A549 (cell line): ENCODE measurements at regions not wholly inside any gene's neighbourhood (a gene's known extent, or its start where the extent isn't known, plus 50 kb on each side); places are given as distances from the start of the nearest gene placed in this dataset.

Experiments used
- ATAC-seq, 2 experiments: fragments of 200-7000 bp in 1 of 2; fragments of >200 bp in 1 of 2; cut with Nextera tagmentation in 1 of 2; cut with Tn5 transposase in 1 of 2; 3 replicates each; pipeline versions ENCODE4 v1.8.0 to v1.9.1; 2018 to 2020; ENCODE audit warnings: mild to moderate bottlenecking in 1 of 2, moderate library complexity in 1 of 2
- CTCF ChIA-PET: fragments of 300-600 bp; sonication (Branson Sonifier 250); formaldehyde crosslinking; extraction: SDS; loops from one replicate; lab custom pipeline; 2021; ENCODE audit warnings: antibody characterized with exemption, inconsistent platforms; lab: Yijun Ruan, JAX
- POLR2A ChIA-PET: fragments of 350-600 bp; formaldehyde crosslinking; extraction: SDS; loops from one replicate; lab custom pipeline; 2021; ENCODE audit warnings: antibody characterized with exemption, inconsistent platforms; lab: Yijun Ruan, JAX
- DNase-seq, 2 experiments: peaks; one replicate each; pipeline versions ENCODE4 v3.0.0 to v3.0.0-alpha.2; 2011 to 2016; ENCODE audit warnings: low read depth in 1 of 2, low spot score in 1 of 2
- FAIRE-seq: peaks from 2 replicates; lab custom pipeline; 2011; peaks lifted over from hg19 to GRCh38; lab: Jason Lieb, UNC
- H3K27ac ChIP-seq, 2 experiments: fragments of >200 bp; sonication (Bioruptor Twin); formaldehyde crosslinking; 3 replicates each; pipeline ENCODE4 v1.5.1; 2016 to 2017
- H3K4me1 ChIP-seq: fragments of >200 bp; sonication (Bioruptor Twin); formaldehyde crosslinking; 3 replicates; pipeline ENCODE4 v1.6.1; 2016
- H3K4me2 ChIP-seq: fragments of >200 bp; sonication (Bioruptor Twin); formaldehyde crosslinking; 3 replicates; pipeline ENCODE4 v1.6.1; 2016
- H3K4me3 ChIP-seq: fragments of >200 bp; sonication (Bioruptor Twin); formaldehyde crosslinking; 3 replicates; pipeline ENCODE4 v1.5.1; 2016
- H3K9me3 ChIP-seq: fragments of >200 bp; sonication (Bioruptor Twin); formaldehyde crosslinking; 3 replicates; pipeline ENCODE4 v1.6.1; 2016
- BCL3 ChIP-seq: fragments of >200 bp; sonication (Bioruptor Twin); formaldehyde crosslinking; IDR thresholded peaks from 3 replicates; pipeline ENCODE4 v1.6.1; 2016
- BHLHE40 ChIP-seq: IDR thresholded peaks from 2 replicates; pipeline ENCODE4 v1.6.1; 2012; ENCODE audit warnings: low read depth, low read length, inconsistent platforms
- CBX2 ChIP-seq: fragments of 200-600 bp; sonication (generic); IDR thresholded peaks from 2 replicates; pipeline ENCODE4 v1.6.1; 2016; ENCODE audit warnings: low read depth, mild to moderate bottlenecking, borderline replicate concordance
- CEBPB ChIP-seq, 2 experiments: fragments of >200 bp in 1 of 2; sonication (Bioruptor Twin) in 1 of 2; formaldehyde crosslinking in 1 of 2; IDR thresholded peaks; 2 replicates each; pipeline ENCODE4 v1.6.1; 2012 to 2016
- FOSB ChIP-seq: fragments of 250-450 bp; sonication (Bioruptor Pico); IDR thresholded peaks from 2 replicates; pipeline ENCODE4 v1.5.0; 2020; ENCODE audit warnings: mild to moderate bottlenecking, moderate library complexity
- HDAC2 ChIP-seq: fragments of 200-600 bp; sonication (generic); IDR thresholded peaks from 2 replicates; pipeline ENCODE4 v1.6.1; 2016
- HOXA7 ChIP-seq: fragments of 250-450 bp; sonication (Bioruptor Pico); IDR thresholded peaks from 2 replicates; pipeline ENCODE4 v1.5.0; 2020; ENCODE audit warnings: mild to moderate bottlenecking, moderate library complexity
- JUN ChIP-seq, 2 experiments: fragments of >200 bp; sonication (Bioruptor Twin); formaldehyde crosslinking; IDR thresholded peaks; 2 replicates in 1 of 2; 3 replicates in 1 of 2; pipeline ENCODE4 v1.6.1; 2016 to 2017
- NFE2L2 ChIP-seq: fragments of 150-350 bp; conservative IDR thresholded peaks from 2 replicates; pipeline ENCODE4 v1.6.1; 2014; ENCODE audit warnings: low read length
- NR3C1 ChIP-seq: fragments of >200 bp; sonication (Bioruptor Twin); formaldehyde crosslinking; IDR thresholded peaks from 3 replicates; pipeline ENCODE4 v1.6.1; 2017
- POLR2A ChIP-seq: IDR thresholded peaks from 2 replicates; pipeline ENCODE4 v1.6.1; 2012; ENCODE audit warnings: mild to moderate bottlenecking, low read length
- RARB ChIP-seq: fragments of 250-450 bp; sonication (Bioruptor Pico); IDR thresholded peaks from 2 replicates; pipeline ENCODE4 v1.8.0; 2021; ENCODE audit warnings: mild to moderate bottlenecking, moderate library complexity
- REST ChIP-seq: fragments of 200-600 bp; sonication (generic); IDR thresholded peaks from 2 replicates; pipeline ENCODE4 v1.6.1; 2016; ENCODE audit warnings: antibody characterized with exemption, mild to moderate bottlenecking, moderate library complexity
- RFX5 ChIP-seq: fragments of 450-650 bp; IDR thresholded peaks from 2 replicates; pipeline ENCODE4 v1.7.1; 2014; ENCODE audit warnings: antibody characterized with exemption, mild to moderate bottlenecking, moderate library complexity
- ZNF302 ChIP-seq: fragments of 250-450 bp; sonication (Bioruptor Pico); IDR thresholded peaks from 2 replicates; pipeline ENCODE4 v1.9.0; 2021; ENCODE audit warnings: inconsistent platforms, mild to moderate bottlenecking, moderate library complexity
- WGBS: methylation state at CpG from one replicate; pipeline ENCODE4 v1.1.6; 2017; ENCODE audit errors: missing lambda C conversion rate; 5-methylcytosine and 5-hydroxymethylcytosine counted together

GRCh38 chr3:107981471-107982111 lies 109.2 kb downstream of the CD47 start (continued):
- TF ChIP-seq REST (no peak), NFE2L2 (no peak), POLR2A (no peak), RFX5 (no peak), HOXA7 (CRISPR knock-in tag) (no peak), JUN (IDR thresholded peaks at IDR 0.05) (no peak)

GRCh38 chr3:107979538-107979937 lies 111.3 kb downstream of the CD47 start:
- ChIA-PET CTCF (interaction anchor here (1.4 kb wide), 1 partner anchor 14 kb away, joined by 3 read pairs; no protein-coding TSS in a partner anchor), POLR2A (no interaction called here)

GRCh38 chr3:107978131-107979055 lies 112.4 kb downstream of the CD47 start:
- TF ChIP-seq RARB (CRISPR knock-in tag): no peak
- no peak for TF ChIP-seq FOSB (CRISPR knock-in tag)
- no peak for TF ChIP-seq NR3C1
- no peak for TF ChIP-seq BCL3
- TF ChIP-seq ZNF302 (CRISPR knock-in tag): no peak
- TF ChIP-seq BHLHE40: no peak
- WGBS: 79% methylated on average over 6 of the region's 6 CpGs
- POLR2A ChIA-PET: no interaction called here

More at GRCh38 chr3:107979538-107979937, 111.3 kb downstream of the CD47 start:
- FAIRE-seq: no peak
- TF ChIP-seq CBX2 (no peak), HDAC2 (no peak), CEBPB (IDR thresholded peaks at IDR 0.05) (no peak)
- TF ChIP-seq, all 56 proteins: peak for 0
- DNase-seq (no peak), ATAC-seq (no peak)
- WGBS: 66% methylated on average over 6 of the region's 6 CpGs
- H3K27ac ChIP-seq: no peak overlapping the region
- H3K4me2 ChIP-seq: no peak overlapping the region
- H3K4me1 ChIP-seq: no peaks in the 10 kb centered on the region
- no peak overlapping the region for H3K4me3 ChIP-seq
- H3K9me3 ChIP-seq: no peaks in the 10 kb centered on the region

More at GRCh38 chr3:107978131-107979055, 112.4 kb downstream of the CD47 start:
- Histone ChIP-seq H3K4me2 (no peak overlapping the region), H3K27ac (no peak overlapping the region), H3K4me1 (peaks cover under 1% of the 10 kb centered on the region; the same call in 1 of the 3 replicates), H3K4me3 (no peak overlapping the region), H3K9me3 (no peaks in the 10 kb centered on the region)
- no peak for FAIRE-seq
- CTCF ChIA-PET: interaction anchor here (1.3 to 1.4 kb wide), 2 partner anchors 51 to 429 kb away, joined by 3 to 5 read pairs; no protein-coding TSS in a partner anchor
- DNase-seq: no peak
- ATAC-seq: no peak
